GM12878 (cell line): ENCODE measurements at regions not wholly inside any gene's neighbourhood (a gene's known extent, or its start where the extent isn't known, plus 50 kb on each side); places are given as distances from the start of the nearest gene placed in this dataset.

Experiments used
- ATAC-seq: fragments of 200-7000 bp; cut with Tn5 transposase; 3 replicates; pipeline ENCODE4 v1.9.1; 2020; ENCODE audit warnings: mild to moderate bottlenecking, moderate library complexity
- BruUV-seq: library from RNA; stranded (reverse); fragments of 400-500 nt; replicated peaks from 2 replicates; lab custom pipeline; 2021; lab: Mats Ljungman, UMichigan
- CTCF ChIA-PET: fragments of 300-600 bp; sonication (Branson Sonifier 250); formaldehyde crosslinking; extraction: SDS; loops from one replicate; lab custom pipeline; 2021; ENCODE audit warnings: inconsistent platforms; lab: Yijun Ruan, JAX
- POLR2A ChIA-PET: fragments of 350-600 bp; formaldehyde crosslinking; extraction: SDS; loops from one replicate; lab custom pipeline; 2021; ENCODE audit warnings: inconsistent platforms; lab: Charles Lee
- RAD21 ChIA-PET: fragments of 300-600 bp; sonication (Branson Sonifier 250); formaldehyde crosslinking; loops from one replicate; lab custom pipeline; 2023; ENCODE audit warnings: antibody characterized with exemption; ENCODE audit not compliant: unreplicated experiment; lab: Charles Lee
- SMC1A ChIA-PET: fragments of 300-600 bp; sonication (Branson Sonifier 250); formaldehyde crosslinking; loops from one replicate; lab custom pipeline; 2023; ENCODE audit not compliant: unreplicated experiment, uncharacterized antibody; lab: Charles Lee
- DNase-seq: peaks from one replicate; pipeline ENCODE4 v3.0.0-alpha.2; 2011; ENCODE audit warnings: low read depth, low spot score
- FAIRE-seq: peaks from 3 replicates; lab custom pipeline; 2011; peaks lifted over from hg19 to GRCh38; lab: Jason Lieb, UNC
- H2AFZ ChIP-seq: 2 replicates; pipeline ENCODE4 v1.6.0; 2011; ENCODE audit warnings: low read depth, low read length, control low read depth; ENCODE audit not compliant: control insufficient read depth
- H3K27ac ChIP-seq: 2 replicates; pipeline ENCODE4 v1.5.1; 2011; ENCODE audit warnings: control low read depth; ENCODE audit not compliant: control insufficient read depth, insufficient read depth
- H3K27me3 ChIP-seq, 2 experiments: replicated peaks in 1 of 2; 2 replicates each; pipeline versions ENCODE4 v1.6.0 to v1.6.1; 2011; ENCODE audit warnings: low read length in 1 of 2; ENCODE audit not compliant: control insufficient read depth in 2 of 2, insufficient read depth in 2 of 2
- H3K36me3 ChIP-seq, 2 experiments: 2 replicates each; pipeline ENCODE4 v1.5.1; 2011; ENCODE audit warnings: low read length in 1 of 2; ENCODE audit not compliant: control insufficient read depth in 2 of 2, insufficient read depth in 2 of 2
- H3K4me1 ChIP-seq: 2 replicates; pipeline ENCODE4 v1.6.1; 2011; ENCODE audit warnings: mild to moderate bottlenecking, low read length, moderate library complexity, mixed read lengths; ENCODE audit not compliant: control insufficient read depth, insufficient read depth
- H3K4me2 ChIP-seq: 2 replicates; pipeline ENCODE4 v1.6.0; 2011; ENCODE audit warnings: control low read depth; ENCODE audit not compliant: control insufficient read depth, insufficient read depth
- H3K4me3 ChIP-seq: fragments of 200-600 bp; sonication (generic); 2 replicates; pipeline ENCODE4 v1.5.1; 2016
- H3K79me2 ChIP-seq: 2 replicates; pipeline ENCODE4 v1.6.0; 2011; ENCODE audit warnings: low read length; ENCODE audit not compliant: control insufficient read depth, insufficient read depth
- H3K9ac ChIP-seq: 2 replicates; pipeline ENCODE4 v1.8.0; 2011; ENCODE audit warnings: low read length, control low read depth, mixed read lengths; ENCODE audit not compliant: control insufficient read depth, insufficient read depth
- H3K9me3 ChIP-seq: replicated peaks from 3 replicates; pipeline ENCODE4 v1.5.1; 2011; ENCODE audit warnings: mild to moderate bottlenecking, low read length; ENCODE audit not compliant: control insufficient read depth, insufficient read depth
- H4K20me1 ChIP-seq: 2 replicates; pipeline ENCODE4 v1.6.0; 2011; ENCODE audit not compliant: control insufficient read depth, insufficient read depth
- BMI1 ChIP-seq: fragments of 450-650 bp; IDR thresholded peaks from 2 replicates; pipeline ENCODE4 v1.6.1; 2016; ENCODE audit warnings: mild to moderate bottlenecking, moderate library complexity, borderline replicate concordance
- JUNB ChIP-seq: IDR thresholded peaks from 2 replicates; pipeline ENCODE4 v1.6.1; 2016; ENCODE audit warnings: antibody characterized with exemption, mild to moderate bottlenecking
- KLF5 ChIP-seq: fragments of 450-650 bp; IDR thresholded peaks from 2 replicates; pipeline ENCODE4 v1.6.1; 2014; ENCODE audit warnings: mild to moderate bottlenecking; ENCODE audit not compliant: partially characterized antibody
- MEF2B ChIP-seq: fragments of 450-650 bp; IDR thresholded peaks from 2 replicates; pipeline ENCODE4 v1.6.1; 2018; ENCODE audit warnings: mild to moderate bottlenecking, moderate library complexity; ENCODE audit not compliant: partially characterized antibody, poor library complexity, severe bottlenecking
- NR2C2 ChIP-seq: IDR thresholded peaks from 2 replicates; pipeline ENCODE4 v1.6.1; 2011; ENCODE audit warnings: borderline replicate concordance, low read depth; ENCODE audit not compliant: control insufficient read depth, insufficient read length
- POLR2AphosphoS2 ChIP-seq: IDR thresholded peaks from 2 replicates; pipeline ENCODE4 v1.6.1; 2011; ENCODE audit warnings: low read depth, mild to moderate bottlenecking, low read length, improper control_type of control experiment, moderate library complexity
- RUNX3 ChIP-seq: IDR thresholded peaks from 2 replicates; pipeline ENCODE4 v1.6.1; 2012; ENCODE audit warnings: low read length, inconsistent platforms
- TARDBP ChIP-seq: IDR thresholded peaks from 2 replicates; pipeline ENCODE4 v1.6.1; 2016; ENCODE audit warnings: borderline replicate concordance
- TBL1XR1 ChIP-seq: IDR thresholded peaks from 2 replicates; pipeline ENCODE4 v1.6.1; 2012; ENCODE audit warnings: low read depth, low read length, improper control_type of control experiment
- YBX1 ChIP-seq: fragments of 450-650 bp; IDR thresholded peaks from 2 replicates; pipeline ENCODE4 v1.6.1; 2016; ENCODE audit warnings: antibody characterized with exemption
- ZBED1 ChIP-seq: IDR thresholded peaks from 2 replicates; pipeline ENCODE4 v1.6.1; 2016; ENCODE audit warnings: borderline replicate concordance
- ZNF207 ChIP-seq: fragments of 450-650 bp; IDR thresholded peaks from 2 replicates; pipeline ENCODE4 v1.6.1; 2014; ENCODE audit warnings: antibody characterized with exemption, mild to moderate bottlenecking, borderline replicate concordance
- WGBS: methylation state at CpG from one replicate; pipeline ENCODE4 v1.1.6; 2016; ENCODE audit warnings: low lambda C conversion rate; ENCODE audit not compliant: insufficient replicate concordance, insufficient coverage; ENCODE audit errors: missing lambda C conversion rate; 5-methylcytosine and 5-hydroxymethylcytosine counted together
- in situ Hi-C: fragments of 300-500 bp; cut with MboI; formaldehyde crosslinking; loops from 9 replicates; pipeline ENCODE4 v1.14.3; 2018; ENCODE audit warnings: mixed read lengths
- intact Hi-C: fragments of 100-400 bp; cut with micrococcal nuclease; formaldehyde crosslinking; loops from one replicate; pipeline ENCODE4 v1.14.2; 2022; ENCODE audit not compliant: unreplicated experiment
- TF ChIP-seq, protein P1 (sequence below): fragments of 450-650 bp; formaldehyde crosslinking; IDR thresholded peaks from 2 replicates; pipeline ENCODE4 v1.5.0; 2022; ENCODE audit warnings: mild to moderate bottlenecking, missing genetic modification characterization
- TF ChIP-seq, protein P2 (sequence below): fragments of 450-650 bp; IDR thresholded peaks from 2 replicates; pipeline ENCODE4 v1.6.1; 2017; ENCODE audit warnings: low read depth, mild to moderate bottlenecking, moderate library complexity
- TF ChIP-seq, protein P3 (sequence below): fragments of 450-650 bp; formaldehyde crosslinking; IDR thresholded peaks from 2 replicates; pipeline ENCODE4 v1.4.0; 2022; ENCODE audit warnings: mild to moderate bottlenecking, moderate library complexity

DNA sequence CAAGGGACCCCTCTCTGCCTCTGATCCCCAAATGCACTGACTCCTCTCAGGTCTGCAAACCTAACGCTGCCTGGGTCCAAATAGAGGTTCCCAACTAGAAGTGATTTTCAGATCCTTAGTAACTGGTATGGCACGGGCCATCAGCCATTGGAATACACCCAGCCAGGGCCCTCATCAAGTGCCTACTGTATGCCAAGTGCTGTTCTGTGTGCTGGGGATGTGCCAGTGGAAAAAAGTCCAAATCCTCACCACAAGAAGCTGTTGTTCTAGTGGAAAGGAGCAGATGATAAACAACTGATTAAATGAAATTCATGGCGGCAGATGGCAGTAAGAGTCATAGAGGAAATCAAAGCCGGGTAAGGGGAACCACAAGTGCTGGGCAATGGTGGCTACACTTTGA lies 57.2 kb upstream of the MED9 start (continued):
- TF ChIP-seq, protein P1, sequence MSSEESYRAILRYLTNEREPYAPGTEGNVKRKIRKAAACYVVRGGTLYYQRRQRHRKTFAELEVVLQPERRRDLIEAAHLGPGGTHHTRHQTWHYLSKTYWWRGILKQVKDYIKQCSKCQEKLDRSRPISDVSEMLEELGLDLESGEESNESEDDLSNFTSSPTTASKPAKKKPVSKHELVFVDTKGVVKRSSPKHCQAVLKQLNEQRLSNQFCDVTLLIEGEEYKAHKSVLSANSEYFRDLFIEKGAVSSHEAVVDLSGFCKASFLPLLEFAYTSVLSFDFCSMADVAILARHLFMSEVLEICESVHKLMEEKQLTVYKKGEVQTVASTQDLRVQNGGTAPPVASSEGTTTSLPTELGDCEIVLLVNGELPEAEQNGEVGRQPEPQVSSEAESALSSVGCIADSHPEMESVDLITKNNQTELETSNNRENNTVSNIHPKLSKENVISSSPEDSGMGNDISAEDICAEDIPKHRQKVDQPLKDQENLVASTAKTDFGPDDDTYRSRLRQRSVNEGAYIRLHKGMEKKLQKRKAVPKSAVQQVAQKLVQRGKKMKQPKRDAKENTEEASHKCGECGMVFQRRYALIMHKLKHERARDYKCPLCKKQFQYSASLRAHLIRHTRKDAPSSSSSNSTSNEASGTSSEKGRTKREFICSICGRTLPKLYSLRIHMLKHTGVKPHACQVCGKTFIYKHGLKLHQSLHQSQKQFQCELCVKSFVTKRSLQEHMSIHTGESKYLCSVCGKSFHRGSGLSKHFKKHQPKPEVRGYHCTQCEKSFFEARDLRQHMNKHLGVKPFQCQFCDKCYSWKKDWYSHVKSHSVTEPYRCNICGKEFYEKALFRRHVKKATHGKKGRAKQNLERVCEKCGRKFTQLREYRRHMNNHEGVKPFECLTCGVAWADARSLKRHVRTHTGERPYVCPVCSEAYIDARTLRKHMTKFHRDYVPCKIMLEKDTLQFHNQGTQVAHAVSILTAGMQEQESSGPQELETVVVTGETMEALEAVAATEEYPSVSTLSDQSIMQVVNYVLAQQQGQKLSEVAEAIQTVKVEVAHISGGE (CRISPR knock-in tag): no peak

DNA sequence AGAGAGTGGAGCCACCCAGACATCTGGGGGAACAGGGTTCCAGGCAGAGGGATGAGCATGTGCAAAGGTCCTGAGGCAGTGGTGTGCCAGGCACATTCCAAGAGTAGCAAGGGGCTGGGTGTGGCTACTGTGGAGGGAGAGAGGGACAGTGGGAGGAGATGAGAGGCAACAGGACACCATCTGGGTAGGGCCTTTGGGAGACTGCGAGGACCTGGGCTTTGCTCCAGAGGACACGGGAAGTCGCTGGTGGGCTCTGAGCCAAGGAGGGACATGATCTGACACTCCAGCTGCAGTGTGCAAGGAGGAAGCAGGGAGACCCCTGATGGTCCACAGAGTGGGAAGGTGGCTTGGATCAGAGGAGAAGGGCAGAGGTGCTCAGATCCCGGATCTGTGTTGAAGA lies 56.7 kb upstream of the MED9 start:
- ChIA-PET SMC1A (no interaction called here), RAD21 (no interaction called here), POLR2A (no interaction called here)
- BruUV-seq: no TSS peak
- WGBS: 61% methylated on average over 4 of the region's 4 CpGs
- DNase-seq: no peak
- intact Hi-C loops (no loop called here), in situ Hi-C loops (no loop called here)
- Histone ChIP-seq H3K36me3 (no peaks in the 10 kb centered on the region), H4K20me1 (no peaks in the 10 kb centered on the region), H3K27me3 (no peaks in the 10 kb centered on the region), H3K4me2 (no peak overlapping the region), H2AFZ (no peak overlapping the region), H3K4me3 (no peak overlapping the region), H3K4me1 (no peaks in the 10 kb centered on the region), H3K27ac (no peak overlapping the region), H3K9me3 (peaks cover 7% of the 10 kb centered on the region; the same call in 2 of the 3 replicates), H3K79me2 (no peaks in the 10 kb centered on the region), H3K9ac (no peak overlapping the region)
- no peak for TF ChIP-seq POLR2AphosphoS2
- no peak for TF ChIP-seq YBX1
- no peak for TF ChIP-seq RUNX3
- TF ChIP-seq BMI1: no peak
- TF ChIP-seq ZNF207: no peak
- TF ChIP-seq TARDBP: no peak
- TF ChIP-seq, protein P2, sequence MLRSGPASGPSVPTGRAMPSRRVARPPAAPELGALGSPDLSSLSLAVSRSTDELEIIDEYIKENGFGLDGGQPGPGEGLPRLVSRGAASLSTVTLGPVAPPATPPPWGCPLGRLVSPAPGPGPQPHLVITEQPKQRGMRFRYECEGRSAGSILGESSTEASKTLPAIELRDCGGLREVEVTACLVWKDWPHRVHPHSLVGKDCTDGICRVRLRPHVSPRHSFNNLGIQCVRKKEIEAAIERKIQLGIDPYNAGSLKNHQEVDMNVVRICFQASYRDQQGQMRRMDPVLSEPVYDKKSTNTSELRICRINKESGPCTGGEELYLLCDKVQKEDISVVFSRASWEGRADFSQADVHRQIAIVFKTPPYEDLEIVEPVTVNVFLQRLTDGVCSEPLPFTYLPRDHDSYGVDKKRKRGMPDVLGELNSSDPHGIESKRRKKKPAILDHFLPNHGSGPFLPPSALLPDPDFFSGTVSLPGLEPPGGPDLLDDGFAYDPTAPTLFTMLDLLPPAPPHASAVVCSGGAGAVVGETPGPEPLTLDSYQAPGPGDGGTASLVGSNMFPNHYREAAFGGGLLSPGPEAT: no peak
- TF ChIP-seq TBL1XR1: no peak
- TF ChIP-seq NR2C2: no peak
- no peak for TF ChIP-seq MEF2B
- no peak for TF ChIP-seq JUNB
- no peak for TF ChIP-seq ZBED1
- TF ChIP-seq, protein P3, sequence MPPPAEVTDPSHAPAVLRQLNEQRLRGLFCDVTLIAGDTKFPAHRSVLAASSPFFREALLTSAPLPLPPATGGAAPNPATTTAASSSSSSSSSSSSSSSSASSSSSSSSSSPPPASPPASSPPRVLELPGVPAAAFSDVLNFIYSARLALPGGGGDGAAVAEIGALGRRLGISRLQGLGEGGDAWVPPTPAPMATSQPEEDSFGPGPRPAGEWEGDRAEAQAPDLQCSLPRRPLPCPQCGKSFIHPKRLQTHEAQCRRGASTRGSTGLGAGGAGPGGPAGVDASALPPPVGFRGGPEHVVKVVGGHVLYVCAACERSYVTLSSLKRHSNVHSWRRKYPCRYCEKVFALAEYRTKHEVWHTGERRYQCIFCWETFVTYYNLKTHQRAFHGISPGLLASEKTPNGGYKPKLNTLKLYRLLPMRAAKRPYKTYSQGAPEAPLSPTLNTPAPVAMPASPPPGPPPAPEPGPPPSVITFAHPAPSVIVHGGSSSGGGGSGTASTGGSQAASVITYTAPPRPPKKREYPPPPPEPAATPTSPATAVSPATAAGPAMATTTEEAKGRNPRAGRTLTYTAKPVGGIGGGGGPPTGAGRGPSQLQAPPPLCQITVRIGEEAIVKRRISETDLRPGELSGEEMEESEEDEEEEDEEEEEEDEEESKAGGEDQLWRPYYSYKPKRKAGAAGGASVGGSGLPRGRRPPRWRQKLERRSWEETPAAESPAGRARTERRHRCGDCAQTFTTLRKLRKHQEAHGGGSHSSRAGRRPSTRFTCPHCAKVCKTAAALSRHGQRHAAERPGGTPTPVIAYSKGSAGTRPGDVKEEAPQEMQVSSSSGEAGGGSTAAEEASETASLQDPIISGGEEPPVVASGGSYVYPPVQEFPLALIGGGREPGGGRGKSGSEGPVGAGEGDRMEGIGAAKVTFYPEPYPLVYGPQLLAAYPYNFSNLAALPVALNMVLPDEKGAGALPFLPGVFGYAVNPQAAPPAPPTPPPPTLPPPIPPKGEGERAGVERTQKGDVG (CRISPR knock-in tag): no peak
- TF ChIP-seq KLF5: no peak
- TF ChIP-seq, all 136 proteins: peak for 0
- CTCF ChIA-PET: no interaction called here
- no peak for FAIRE-seq
- ATAC-seq: no peak
